SK-N-SH (cell line): ENCODE measurements at regions not wholly inside any gene's neighbourhood (a gene's known extent, or its start where the extent isn't known, plus 50 kb on each side); places are given as distances from the start of the nearest gene placed in this dataset.

ENCODE experiments used
- CTCF ChIA-PET: fragments of 300-600, 350-600 bp; formaldehyde crosslinking; extraction: SDS; loops from one replicate; lab custom pipeline; 2021; lab: Yijun Ruan, JAX
- POLR2A ChIA-PET: fragments of 350-600 bp; sonication (Branson Sonifier 250); formaldehyde crosslinking; extraction: SDS; loops from one replicate; lab custom pipeline; 2020; ENCODE audit warnings: antibody characterized with exemption, inconsistent platforms; lab: Yijun Ruan, JAX
- DNase-seq: peaks from one replicate; pipeline ENCODE4 v3.0.0; 2012
- H2AFZ ChIP-seq: fragments of 200-600 bp; sonication (generic); 2 replicates; pipeline ENCODE4 v1.8.1; 2016; ENCODE audit warnings: antibody characterized with exemption, mild to moderate bottlenecking, low read depth
- H3F3A ChIP-seq: fragments of 200-600 bp; sonication (generic); replicated peaks from 2 replicates; pipeline ENCODE3; 2016; ENCODE audit warnings: antibody characterized with exemption, mild to moderate bottlenecking; ENCODE audit not compliant: insufficient read depth
- H3K27ac ChIP-seq, 2 experiments: fragments of 200-500 bp in 1 of 2; fragments of 200-600 bp in 1 of 2; sonication (Bioruptor generic) in 1 of 2; sonication (generic), shearing (Covaris generic) in 1 of 2; 2 replicates each; pipeline versions ENCODE4 v1.5.1 to v1.6.1; 2014 to 2016; ENCODE audit warnings: low read depth in 2 of 2, inconsistent platforms in 1 of 2, low read length in 1 of 2, mild to moderate bottlenecking in 1 of 2, mixed read lengths in 1 of 2
- H3K27me3 ChIP-seq: fragments of 200-600 bp; sonication (generic), shearing (Covaris generic); 2 replicates; pipeline ENCODE4 v1.6.1; 2016; ENCODE audit warnings: mixed run types; ENCODE audit not compliant: insufficient read depth
- H3K36me3 ChIP-seq, 2 experiments: fragments of 200-500 bp in 1 of 2; fragments of 200-600 bp in 1 of 2; sonication (Bioruptor generic) in 1 of 2; sonication (generic) in 1 of 2; replicated peaks in 1 of 2; 2 replicates each; pipeline versions ENCODE3 to v1.5.1; 2014 to 2016; ENCODE audit warnings: low read length in 1 of 2, mild to moderate bottlenecking in 1 of 2; ENCODE audit not compliant: insufficient read depth in 2 of 2, control insufficient read depth in 1 of 2
- H3K4me1 ChIP-seq, 2 experiments: fragments of 200-500 bp in 1 of 2; fragments of 200-600 bp in 1 of 2; sonication (Bioruptor generic) in 1 of 2; sonication (generic), shearing (Covaris generic) in 1 of 2; 2 replicates each; pipeline versions ENCODE4 v1.5.1 to v1.6.1; 2014 to 2016; ENCODE audit warnings: low read depth in 1 of 2, low read length in 1 of 2, mixed run types in 1 of 2; ENCODE audit not compliant: insufficient read depth in 2 of 2, control insufficient read depth in 1 of 2
- H3K4me2 ChIP-seq: fragments of 200-600 bp; sonication (generic), shearing (Covaris generic); 2 replicates; pipeline ENCODE4 v1.6.1; 2017; ENCODE audit warnings: mixed run types
- H3K4me3 ChIP-seq, 2 experiments: fragments of 200-500 bp in 1 of 2; fragments of 200-600 bp in 1 of 2; sonication (Bioruptor generic) in 1 of 2; sonication (generic), shearing (Covaris generic) in 1 of 2; 2 replicates each; pipeline versions ENCODE4 v1.5.1 to v1.8.1; 2014 to 2016; ENCODE audit warnings: low read depth in 2 of 2, inconsistent platforms in 1 of 2, low read length in 1 of 2, mild to moderate bottlenecking in 1 of 2, mixed read lengths in 1 of 2, moderate library complexity in 1 of 2
- H3K79me2 ChIP-seq: fragments of 200-600 bp; sonication (generic); 2 replicates; pipeline ENCODE4 v1.8.1; 2017; ENCODE audit warnings: mild to moderate bottlenecking; ENCODE audit not compliant: insufficient read depth
- H3K9ac ChIP-seq: fragments of 200-600 bp; sonication (generic); 2 replicates; pipeline ENCODE4 v1.6.1; 2017; ENCODE audit warnings: mixed run types
- H3K9me2 ChIP-seq: fragments of 200-600 bp; sonication (generic); 2 replicates; pipeline ENCODE4 v1.6.1; 2017; ENCODE audit warnings: mixed run types
- H3K9me3 ChIP-seq: fragments of 200-600 bp; sonication (generic); 2 replicates; pipeline ENCODE4 v1.6.1; 2017; ENCODE audit warnings: mixed run types, mild to moderate bottlenecking, moderate library complexity
- H4K20me1 ChIP-seq: fragments of 200-600 bp; sonication (generic); 2 replicates; pipeline ENCODE4 v1.6.1; 2017; ENCODE audit warnings: mild to moderate bottlenecking, mixed run types; ENCODE audit not compliant: insufficient read depth
- EZH2phosphoT487 ChIP-seq: fragments of 200-600 bp; sonication (generic); IDR thresholded peaks from 2 replicates; pipeline ENCODE4 v1.6.1; 2017; ENCODE audit warnings: low read depth, mixed run types, mild to moderate bottlenecking, antibody characterized with exemption, moderate library complexity, borderline replicate concordance
- FOSL2 ChIP-seq: IDR thresholded peaks from 2 replicates; pipeline ENCODE4 v1.4.0; 2012; ENCODE audit warnings: low read depth, mild to moderate bottlenecking, moderate library complexity, borderline replicate concordance
- FOXJ3 ChIP-seq: sonication (generic); formaldehyde crosslinking; IDR thresholded peaks from 2 replicates; pipeline ENCODE4 v1.5.1; 2020; ENCODE audit warnings: mild to moderate bottlenecking, missing genetic modification reagents
- FOXM1 ChIP-seq: IDR thresholded peaks from 2 replicates; pipeline ENCODE4 v1.4.0; 2012; ENCODE audit warnings: low read depth, mild to moderate bottlenecking
- JUND ChIP-seq: IDR thresholded peaks from 2 replicates; pipeline ENCODE4 v1.4.0; 2012
- MEF2A ChIP-seq: IDR thresholded peaks from 2 replicates; pipeline ENCODE4 v1.4.0; 2012; ENCODE audit warnings: low read depth, borderline replicate concordance
- MXI1 ChIP-seq: IDR thresholded peaks from 2 replicates; pipeline ENCODE4 v1.6.1; 2012; ENCODE audit warnings: mild to moderate bottlenecking, low read depth, low read length, improper control_type of control experiment
- RAD21 ChIP-seq: IDR thresholded peaks from 2 replicates; pipeline ENCODE4 v1.6.1; 2012; ENCODE audit warnings: mild to moderate bottlenecking, low read length
- RCOR1 ChIP-seq: fragments of 150-350 bp; IDR thresholded peaks from 2 replicates; pipeline ENCODE4 v1.6.1; 2017; ENCODE audit warnings: antibody characterized with exemption, low read length
- RFX5 ChIP-seq: IDR thresholded peaks from 2 replicates; pipeline ENCODE4 v1.6.1; 2012; ENCODE audit warnings: mild to moderate bottlenecking, improper control_type of control experiment, low read length
- RXRA ChIP-seq: IDR thresholded peaks from 2 replicates; pipeline ENCODE4 v1.4.0; 2012; ENCODE audit warnings: low read depth, mild to moderate bottlenecking, borderline replicate concordance
- SIN3A ChIP-seq: IDR thresholded peaks from 2 replicates; pipeline ENCODE4 v1.6.1; 2012; ENCODE audit warnings: low read depth, mild to moderate bottlenecking, low read length, moderate library complexity, borderline replicate concordance
- TCF12 ChIP-seq: IDR thresholded peaks from 2 replicates; pipeline ENCODE4 v1.4.0; 2012
- WGBS: methylation state at CpG from one replicate; pipeline ENCODE4 v1.1.6; 2017; ENCODE audit warnings: low lambda C conversion rate; 5-methylcytosine and 5-hydroxymethylcytosine counted together
- TF ChIP-seq, protein P1 (sequence below): IDR thresholded peaks from 2 replicates; pipeline ENCODE4 v1.4.0; 2012; ENCODE audit warnings: low read depth
- TF ChIP-seq, protein P2 (sequence below): IDR thresholded peaks from 2 replicates; pipeline ENCODE4 v1.4.0; 2012; ENCODE audit warnings: low read depth, borderline replicate concordance
- TF ChIP-seq, protein P3 (sequence below): fragments of 200-600 bp; sonication (generic); IDR thresholded peaks from 2 replicates; pipeline ENCODE4 v1.6.1; 2017; ENCODE audit warnings: antibody characterized with exemption, mild to moderate bottlenecking, moderate library complexity
- TF ChIP-seq, protein P4 (sequence below): IDR thresholded peaks from 2 replicates; pipeline ENCODE4 v1.4.0; 2012; ENCODE audit warnings: low read depth, borderline replicate concordance
- TF ChIP-seq, protein P5 (sequence below): fragments of 150-350 bp; IDR thresholded peaks from 2 replicates; pipeline ENCODE4 v1.6.1; 2016; ENCODE audit warnings: mild to moderate bottlenecking, low read depth, low read length
- TF ChIP-seq, protein P6 (sequence below): IDR thresholded peaks from 2 replicates; pipeline ENCODE4 v1.6.1; 2012; ENCODE audit warnings: mild to moderate bottlenecking, low read depth, low read length, moderate library complexity

DNA sequence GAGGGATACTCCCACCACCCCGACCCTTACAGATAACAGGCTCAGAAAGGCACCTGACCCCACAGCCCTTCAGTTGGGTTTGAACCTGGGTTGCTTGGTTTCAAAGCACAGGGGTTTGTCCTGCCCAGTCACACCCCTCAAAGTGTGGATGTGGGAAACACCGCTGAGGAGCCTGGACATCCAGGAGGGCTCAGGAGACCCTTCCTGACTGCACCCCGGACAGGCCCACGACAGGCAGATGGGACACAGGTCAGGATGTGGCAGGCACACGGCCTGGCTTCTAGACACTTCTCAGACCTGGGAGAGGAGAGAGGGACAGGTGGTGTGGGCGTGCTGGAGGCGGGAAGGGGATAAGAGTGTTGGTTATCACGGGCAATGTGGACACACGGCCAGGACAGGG lies 932.3 kb downstream of the BRD1 start:
- peaks cover 8% of the 10 kb centered on the region; the same call in 1 of the 2 replicates for H3K27me3 ChIP-seq
- H3K4me1 ChIP-seq = no peaks in the 10 kb centered on the region
- no peak overlapping the region for H3K4me2 ChIP-seq
- POLR2A ChIA-PET = no interaction called here
- TF ChIP-seq RXRA = no peak
- no peak for TF ChIP-seq TCF12
- TF ChIP-seq, protein P1, sequence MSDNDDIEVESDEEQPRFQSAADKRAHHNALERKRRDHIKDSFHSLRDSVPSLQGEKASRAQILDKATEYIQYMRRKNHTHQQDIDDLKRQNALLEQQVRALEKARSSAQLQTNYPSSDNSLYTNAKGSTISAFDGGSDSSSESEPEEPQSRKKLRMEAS = no peak
- no peak for TF ChIP-seq JUND
- TF ChIP-seq FOXJ3 = no peak
- no peak for TF ChIP-seq RAD21
- TF ChIP-seq, protein P2, sequence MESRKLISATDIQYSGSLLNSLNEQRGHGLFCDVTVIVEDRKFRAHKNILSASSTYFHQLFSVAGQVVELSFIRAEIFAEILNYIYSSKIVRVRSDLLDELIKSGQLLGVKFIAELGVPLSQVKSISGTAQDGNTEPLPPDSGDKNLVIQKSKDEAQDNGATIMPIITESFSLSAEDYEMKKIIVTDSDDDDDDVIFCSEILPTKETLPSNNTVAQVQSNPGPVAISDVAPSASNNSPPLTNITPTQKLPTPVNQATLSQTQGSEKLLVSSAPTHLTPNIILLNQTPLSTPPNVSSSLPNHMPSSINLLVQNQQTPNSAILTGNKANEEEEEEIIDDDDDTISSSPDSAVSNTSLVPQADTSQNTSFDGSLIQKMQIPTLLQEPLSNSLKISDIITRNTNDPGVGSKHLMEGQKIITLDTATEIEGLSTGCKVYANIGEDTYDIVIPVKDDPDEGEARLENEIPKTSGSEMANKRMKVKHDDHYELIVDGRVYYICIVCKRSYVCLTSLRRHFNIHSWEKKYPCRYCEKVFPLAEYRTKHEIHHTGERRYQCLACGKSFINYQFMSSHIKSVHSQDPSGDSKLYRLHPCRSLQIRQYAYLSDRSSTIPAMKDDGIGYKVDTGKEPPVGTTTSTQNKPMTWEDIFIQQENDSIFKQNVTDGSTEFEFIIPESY = no peak
- TF ChIP-seq, protein P3, sequence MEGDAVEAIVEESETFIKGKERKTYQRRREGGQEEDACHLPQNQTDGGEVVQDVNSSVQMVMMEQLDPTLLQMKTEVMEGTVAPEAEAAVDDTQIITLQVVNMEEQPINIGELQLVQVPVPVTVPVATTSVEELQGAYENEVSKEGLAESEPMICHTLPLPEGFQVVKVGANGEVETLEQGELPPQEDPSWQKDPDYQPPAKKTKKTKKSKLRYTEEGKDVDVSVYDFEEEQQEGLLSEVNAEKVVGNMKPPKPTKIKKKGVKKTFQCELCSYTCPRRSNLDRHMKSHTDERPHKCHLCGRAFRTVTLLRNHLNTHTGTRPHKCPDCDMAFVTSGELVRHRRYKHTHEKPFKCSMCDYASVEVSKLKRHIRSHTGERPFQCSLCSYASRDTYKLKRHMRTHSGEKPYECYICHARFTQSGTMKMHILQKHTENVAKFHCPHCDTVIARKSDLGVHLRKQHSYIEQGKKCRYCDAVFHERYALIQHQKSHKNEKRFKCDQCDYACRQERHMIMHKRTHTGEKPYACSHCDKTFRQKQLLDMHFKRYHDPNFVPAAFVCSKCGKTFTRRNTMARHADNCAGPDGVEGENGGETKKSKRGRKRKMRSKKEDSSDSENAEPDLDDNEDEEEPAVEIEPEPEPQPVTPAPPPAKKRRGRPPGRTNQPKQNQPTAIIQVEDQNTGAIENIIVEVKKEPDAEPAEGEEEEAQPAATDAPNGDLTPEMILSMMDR = no peak
- TF ChIP-seq MXI1 = no peak
- TF ChIP-seq SIN3A = no peak
- no peak for TF ChIP-seq FOXM1
- TF ChIP-seq, all 33 proteins: peak for 0
- Histone ChIP-seq H3K9ac (no peak overlapping the region), H4K20me1 (no peaks in the 10 kb centered on the region), H2AFZ (no peak overlapping the region), H3K4me3 (no peak overlapping the region), H3K9me2 (no peaks in the 10 kb centered on the region), H3K27ac (no peak overlapping the region), H3K36me3 (no peaks in the 10 kb centered on the region), H3K79me2 (no peaks in the 10 kb centered on the region), H3F3A (no peaks in the 10 kb centered on the region), H3K9me3 (no peaks in the 10 kb centered on the region)
- CTCF ChIA-PET = no interaction called here
- no peak for DNase-seq
- WGBS = 13% methylated on average over 8 of the region's 9 CpGs

DNA sequence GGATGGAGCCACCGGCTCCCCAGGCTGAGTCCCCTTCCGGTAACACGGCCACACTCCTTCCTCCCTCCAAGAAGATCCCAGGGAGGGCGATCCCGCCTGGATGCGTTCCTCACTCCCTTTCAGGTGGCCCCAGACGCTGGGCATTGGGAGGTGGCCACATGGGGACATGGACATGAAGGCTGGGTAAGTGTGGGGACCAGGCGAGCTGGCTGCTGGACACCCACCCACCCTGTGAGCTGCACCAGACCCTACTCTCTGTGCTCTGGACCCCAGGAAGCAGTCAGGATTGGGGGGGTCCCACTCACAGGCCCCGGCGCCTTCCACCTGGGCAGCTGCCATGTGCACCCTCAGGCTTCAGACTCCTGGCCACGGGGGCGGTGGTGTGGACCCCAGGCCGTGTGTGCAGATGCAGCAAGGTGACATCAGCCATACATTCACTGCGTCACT lies 932.8 kb downstream of the BRD1 start:
- Histone ChIP-seq H2AFZ (no peak overlapping the region), H3K36me3 (no peaks in the 10 kb centered on the region), H3K4me2 (no peak overlapping the region), H3K27me3 (peaks cover 8% of the 10 kb centered on the region; the same call in 1 of the 2 replicates), H3K9me3 (no peaks in the 10 kb centered on the region), H3K9me2 (no peaks in the 10 kb centered on the region), H3K4me3 (no peak overlapping the region), H3K79me2 (no peaks in the 10 kb centered on the region), H3F3A (no peaks in the 10 kb centered on the region), H3K9ac (no peak overlapping the region), H3K4me1 (no peaks in the 10 kb centered on the region), H3K27ac (no peak overlapping the region), H4K20me1 (no peaks in the 10 kb centered on the region)
- WGBS = no CpG with 5 or more reads among the region's 14 CpGs
- no peak for DNase-seq
- POLR2A ChIA-PET = no interaction called here
- CTCF ChIA-PET = interaction anchor here (0.5 kb wide), 1 partner anchor 21 kb away, joined by 3 read pairs; no protein-coding TSS in a partner anchor
- no peak for TF ChIP-seq EZH2phosphoT487
- no peak for TF ChIP-seq MXI1
- TF ChIP-seq, protein P4, sequence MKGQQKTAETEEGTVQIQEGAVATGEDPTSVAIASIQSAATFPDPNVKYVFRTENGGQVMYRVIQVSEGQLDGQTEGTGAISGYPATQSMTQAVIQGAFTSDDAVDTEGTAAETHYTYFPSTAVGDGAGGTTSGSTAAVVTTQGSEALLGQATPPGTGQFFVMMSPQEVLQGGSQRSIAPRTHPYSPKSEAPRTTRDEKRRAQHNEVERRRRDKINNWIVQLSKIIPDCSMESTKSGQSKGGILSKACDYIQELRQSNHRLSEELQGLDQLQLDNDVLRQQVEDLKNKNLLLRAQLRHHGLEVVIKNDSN = no peak
- TF ChIP-seq FOSL2 = no peak
- TF ChIP-seq RFX5 = no peak
- TF ChIP-seq, protein P5, sequence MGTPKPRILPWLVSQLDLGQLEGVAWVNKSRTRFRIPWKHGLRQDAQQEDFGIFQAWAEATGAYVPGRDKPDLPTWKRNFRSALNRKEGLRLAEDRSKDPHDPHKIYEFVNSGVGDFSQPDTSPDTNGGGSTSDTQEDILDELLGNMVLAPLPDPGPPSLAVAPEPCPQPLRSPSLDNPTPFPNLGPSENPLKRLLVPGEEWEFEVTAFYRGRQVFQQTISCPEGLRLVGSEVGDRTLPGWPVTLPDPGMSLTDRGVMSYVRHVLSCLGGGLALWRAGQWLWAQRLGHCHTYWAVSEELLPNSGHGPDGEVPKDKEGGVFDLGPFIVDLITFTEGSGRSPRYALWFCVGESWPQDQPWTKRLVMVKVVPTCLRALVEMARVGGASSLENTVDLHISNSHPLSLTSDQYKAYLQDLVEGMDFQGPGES = no peak
- no peak for TF ChIP-seq RCOR1
- no peak for TF ChIP-seq MEF2A
- no peak for TF ChIP-seq SIN3A
- no peak for TF ChIP-seq FOXJ3
- TF ChIP-seq, protein P6, sequence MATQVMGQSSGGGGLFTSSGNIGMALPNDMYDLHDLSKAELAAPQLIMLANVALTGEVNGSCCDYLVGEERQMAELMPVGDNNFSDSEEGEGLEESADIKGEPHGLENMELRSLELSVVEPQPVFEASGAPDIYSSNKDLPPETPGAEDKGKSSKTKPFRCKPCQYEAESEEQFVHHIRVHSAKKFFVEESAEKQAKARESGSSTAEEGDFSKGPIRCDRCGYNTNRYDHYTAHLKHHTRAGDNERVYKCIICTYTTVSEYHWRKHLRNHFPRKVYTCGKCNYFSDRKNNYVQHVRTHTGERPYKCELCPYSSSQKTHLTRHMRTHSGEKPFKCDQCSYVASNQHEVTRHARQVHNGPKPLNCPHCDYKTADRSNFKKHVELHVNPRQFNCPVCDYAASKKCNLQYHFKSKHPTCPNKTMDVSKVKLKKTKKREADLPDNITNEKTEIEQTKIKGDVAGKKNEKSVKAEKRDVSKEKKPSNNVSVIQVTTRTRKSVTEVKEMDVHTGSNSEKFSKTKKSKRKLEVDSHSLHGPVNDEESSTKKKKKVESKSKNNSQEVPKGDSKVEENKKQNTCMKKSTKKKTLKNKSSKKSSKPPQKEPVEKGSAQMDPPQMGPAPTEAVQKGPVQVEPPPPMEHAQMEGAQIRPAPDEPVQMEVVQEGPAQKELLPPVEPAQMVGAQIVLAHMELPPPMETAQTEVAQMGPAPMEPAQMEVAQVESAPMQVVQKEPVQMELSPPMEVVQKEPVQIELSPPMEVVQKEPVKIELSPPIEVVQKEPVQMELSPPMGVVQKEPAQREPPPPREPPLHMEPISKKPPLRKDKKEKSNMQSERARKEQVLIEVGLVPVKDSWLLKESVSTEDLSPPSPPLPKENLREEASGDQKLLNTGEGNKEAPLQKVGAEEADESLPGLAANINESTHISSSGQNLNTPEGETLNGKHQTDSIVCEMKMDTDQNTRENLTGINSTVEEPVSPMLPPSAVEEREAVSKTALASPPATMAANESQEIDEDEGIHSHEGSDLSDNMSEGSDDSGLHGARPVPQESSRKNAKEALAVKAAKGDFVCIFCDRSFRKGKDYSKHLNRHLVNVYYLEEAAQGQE = no peak
